Left colon (tissue), 2 donors: ENCODE measurements at regions not wholly inside any gene's neighbourhood (a gene's known extent, or its start where the extent isn't known, plus 50 kb on each side); places are given as distances from the start of the nearest gene placed in this dataset.
A peak's percentile ranks its signal among the peaks of the same experiment; 100 is the strongest.
"Not testable (repeated sequence)": the region's sequence is repeated elsewhere in the genome, so short reads cannot be mapped to it uniquely, and the experiment has no call there.

Source experiments
- ATAC-seq: fragments of 200-7000 bp; cut with Tn5 transposase; one replicate; pipeline ENCODE4 v1.9.1; 2020; ENCODE audit warnings: mild to moderate bottlenecking, moderate library complexity
- DNase-seq, 2 donors: peaks; one replicate each; pipeline ENCODE4 v3.0.0-alpha.2; 2020
- intact Hi-C, 2 donors: fragments of 100-400 bp; cut with DNase I in 1 of 2; cut with micrococcal nuclease in 1 of 2; formaldehyde crosslinking; loops; one replicate each; pipeline versions ENCODE4 v1.11.2 to v1.14.0; 2022; cut with DNase I, micrococcal nuclease
- donor health status: DM: no; HTN: no; CAD: no.
- donor health status: DM: yes; HTN: yes; CAD: no.

DNA sequence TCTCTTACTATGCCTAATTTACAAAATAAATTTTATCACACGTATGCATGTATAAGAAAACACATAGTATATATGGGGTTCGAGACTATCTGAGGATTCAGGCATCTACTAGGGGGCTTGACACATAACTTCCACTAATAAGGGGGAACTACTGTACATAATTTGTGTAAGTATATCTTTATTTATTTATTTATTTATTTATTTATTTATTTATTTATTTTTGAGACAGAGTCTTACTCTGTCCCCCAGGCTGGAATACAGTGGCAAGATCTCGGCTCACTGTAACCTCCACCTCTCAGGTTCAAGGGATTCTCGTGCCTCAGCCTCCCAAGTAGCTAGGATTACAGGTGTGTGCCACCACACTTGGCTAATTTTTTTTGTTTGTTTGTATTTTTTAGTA lies 414.4 kb upstream of the CDH20 start:
- DNase-seq, intact Hi-C loops, ATAC-seq: not testable (repeated sequence)

DNA sequence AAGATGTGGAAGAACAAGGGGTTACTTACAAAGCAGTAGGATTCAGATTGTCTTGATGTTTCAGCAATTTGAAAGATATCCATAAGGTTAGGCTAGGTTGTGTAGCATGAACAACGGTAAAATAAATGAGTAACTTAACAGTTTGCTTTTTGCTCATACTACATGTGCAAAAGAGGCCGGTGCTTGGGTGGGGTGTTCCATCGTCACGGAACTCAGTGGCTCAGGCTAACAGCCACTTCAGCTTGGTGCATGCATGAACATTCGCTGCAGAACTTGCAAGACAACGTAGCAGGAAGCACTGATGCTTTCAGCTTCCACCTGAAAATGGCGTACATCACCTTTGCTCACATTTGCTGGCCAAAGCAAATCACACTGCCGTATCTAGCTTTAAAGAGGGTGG lies 407.3 kb upstream of the CDH20 start:
- ATAC-seq, result no peak
- intact Hi-C loops, result no loop called here
- DNase-seq, result no peak

GRCh38 chr18:60929966-60930365 lies 403.3 kb upstream of the CDH20 start:
- no peak for DNase-seq
- intact Hi-C loops, result no loop called here
- no peak for ATAC-seq

DNA sequence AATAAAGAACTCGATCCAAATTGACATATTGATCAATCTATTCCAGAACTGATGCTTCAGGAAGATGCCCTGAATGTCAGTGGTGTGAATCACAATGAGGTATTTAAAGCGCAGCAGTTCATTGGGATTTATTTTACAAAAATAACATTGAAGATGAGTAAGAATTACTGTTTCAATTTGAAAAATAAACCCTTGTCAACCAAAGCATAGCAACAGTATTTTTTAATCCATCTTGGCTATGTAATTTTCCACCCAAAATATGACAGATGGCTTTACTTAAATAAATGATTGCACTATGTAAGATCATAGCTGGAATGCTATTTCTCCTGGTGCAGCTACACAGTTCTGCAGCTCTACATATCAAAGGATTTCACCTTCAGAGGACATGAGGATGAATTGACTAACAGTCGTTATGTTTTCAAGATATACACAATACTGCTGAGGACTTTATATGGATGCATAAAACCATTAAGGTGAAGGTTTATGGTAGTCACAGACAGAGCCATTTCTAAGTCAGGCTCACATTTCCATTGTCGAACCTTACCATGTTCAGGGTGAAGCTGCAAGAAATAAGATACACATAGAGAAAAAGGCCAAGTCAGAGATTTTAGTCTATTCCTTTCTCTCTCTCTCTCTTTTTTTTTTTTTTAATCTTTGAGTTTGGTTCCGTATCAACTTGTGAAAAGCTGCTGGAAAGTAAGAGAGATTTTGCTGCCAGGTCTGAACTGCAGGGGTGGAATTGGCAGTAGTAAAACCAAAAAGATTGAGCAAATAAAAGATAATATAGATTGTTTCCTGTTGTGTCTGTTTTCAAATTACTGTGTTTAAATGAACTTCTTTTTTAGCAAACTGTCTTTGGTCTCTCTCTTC lies 398.0 kb upstream of the CDH20 start:
- intact Hi-C loops, result no loop called here
- ATAC-seq, result peak; percentile 52
- no peak for DNase-seq

- intact Hi-C loops, result no loop called here
- ATAC-seq, result no peak
Observed at GRCh38 chr18:60936101-60936500, 397.1 kb upstream of the CDH20 start.

GRCh38 chr18:60943297-60943696 lies 389.9 kb upstream of the CDH20 start:
- intact Hi-C loops, result no loop called here
- no peak for ATAC-seq
- DNase-seq, result no peak

More at GRCh38 chr18:60936101-60936500, 397.1 kb upstream of the CDH20 start:
- DNase-seq, result no peak

DNA sequence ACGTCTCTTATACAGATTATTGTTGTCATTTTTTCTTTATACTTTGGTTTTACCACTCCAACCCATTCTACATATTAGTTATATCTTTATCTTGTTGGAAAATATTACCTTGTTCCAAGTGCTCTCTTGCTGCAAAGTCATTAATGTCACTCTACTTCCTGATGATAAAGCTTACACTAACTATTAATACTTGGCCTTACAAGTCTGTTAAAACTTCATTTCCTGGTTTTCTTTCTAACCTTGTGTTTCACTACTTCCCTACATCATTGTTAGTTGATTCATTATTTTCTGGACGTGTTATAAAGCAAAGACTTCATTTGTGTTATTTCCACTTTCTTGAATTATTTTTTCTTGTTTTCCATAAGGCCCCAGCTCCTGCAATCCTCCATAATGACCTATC lies 382.6 kb upstream of the CDH20 start:
- intact Hi-C loops, result no loop called here
- no peak for ATAC-seq
- DNase-seq, result no peak

DNA sequence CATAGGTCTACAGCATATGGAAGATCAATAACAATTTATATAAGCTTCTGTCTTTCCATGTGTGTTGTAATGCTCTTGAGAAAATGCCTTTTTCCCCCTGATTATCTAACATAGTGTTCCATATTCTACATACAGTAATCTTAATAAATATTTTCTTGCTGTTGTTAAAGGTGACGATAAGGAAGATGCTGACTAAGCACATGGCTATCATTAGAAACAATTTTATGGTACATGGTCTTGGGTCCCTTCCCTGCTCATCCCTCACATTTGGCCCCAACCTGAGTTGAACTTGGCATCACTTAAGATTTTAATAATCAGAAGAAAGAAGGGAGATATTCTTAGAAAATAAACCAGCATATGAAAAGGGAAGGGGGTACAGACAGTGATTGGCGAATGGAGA lies 382.1 kb upstream of the CDH20 start:
- no peak for ATAC-seq
- intact Hi-C loops, result no loop called here
- no peak for DNase-seq

GRCh38 chr18:60962625-60963024 lies 370.6 kb upstream of the CDH20 start:
- intact Hi-C loops, result no loop called here
- ATAC-seq, result no peak
- no peak for DNase-seq

DNA sequence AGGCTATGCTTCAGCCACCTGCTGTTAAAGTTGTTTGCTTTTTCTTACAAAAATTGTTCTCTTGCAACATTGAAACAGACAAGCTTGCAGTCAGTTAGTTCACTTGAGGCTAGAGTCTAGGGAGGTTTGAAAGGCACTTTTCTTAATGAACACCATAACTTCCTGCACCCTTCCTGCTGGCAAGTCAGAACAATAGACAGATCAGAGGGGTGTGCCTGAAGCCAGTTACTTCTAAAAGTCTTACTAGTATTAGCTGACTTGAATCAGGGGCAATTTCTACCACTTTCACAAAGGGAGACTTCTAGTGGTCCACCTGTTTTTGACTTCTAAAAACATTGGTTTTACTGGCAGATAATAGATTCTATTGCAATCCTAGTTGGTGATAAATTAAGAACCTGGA lies 367.4 kb upstream of the CDH20 start:
- DNase-seq, result no peak
- intact Hi-C loops, result no loop called here
- no peak for ATAC-seq

- DNase-seq, result no peak
- intact Hi-C loops, result no loop called here
- no peak for ATAC-seq
Observed at GRCh38 chr18:60966876-60967275, 366.4 kb upstream of the CDH20 start.

GRCh38 chr18:60975420-60975819 lies 357.8 kb upstream of the CDH20 start:
- intact Hi-C loops, result no loop called here
- DNase-seq (no peak), ATAC-seq (no peak)

- intact Hi-C loops, result no loop called here
- DNase-seq, result no peak
- no peak for ATAC-seq
Observed at GRCh38 chr18:60976976-60977375, 356.3 kb upstream of the CDH20 start.

- DNase-seq (no peak), ATAC-seq (no peak)
- intact Hi-C loops, result no loop called here
Observed at GRCh38 chr18:60978338-60978737, 354.9 kb upstream of the CDH20 start.

DNA sequence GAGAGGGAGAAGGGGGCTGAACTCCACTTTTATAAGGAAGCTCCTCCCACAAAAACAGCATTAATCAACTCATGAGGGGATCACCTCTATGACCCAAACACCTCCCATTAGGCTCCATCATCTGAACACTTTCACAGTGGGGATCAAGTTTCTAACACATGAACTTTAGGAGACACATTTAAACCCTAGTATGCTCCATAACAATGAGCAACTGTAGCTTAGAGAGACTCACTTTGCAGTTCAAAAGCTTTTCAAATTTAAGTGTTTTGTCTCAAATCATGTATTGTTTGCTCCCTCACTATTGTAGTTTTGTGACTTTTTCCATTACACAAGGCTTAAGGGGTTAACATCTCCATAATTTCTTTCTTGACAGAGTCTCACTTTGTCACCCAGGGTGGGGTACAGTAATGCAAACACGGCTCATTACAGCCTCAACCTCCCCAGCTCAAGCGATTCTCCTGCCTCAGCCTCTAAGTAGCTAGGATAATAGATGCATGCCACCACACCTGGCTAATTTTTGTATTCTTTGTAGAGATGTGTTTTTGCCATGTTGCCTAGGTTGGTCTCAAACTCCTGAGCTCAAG lies 352.7 kb upstream of the CDH20 start:
- no peak for DNase-seq
- no peak for ATAC-seq
- intact Hi-C loops, result no loop called here

DNA sequence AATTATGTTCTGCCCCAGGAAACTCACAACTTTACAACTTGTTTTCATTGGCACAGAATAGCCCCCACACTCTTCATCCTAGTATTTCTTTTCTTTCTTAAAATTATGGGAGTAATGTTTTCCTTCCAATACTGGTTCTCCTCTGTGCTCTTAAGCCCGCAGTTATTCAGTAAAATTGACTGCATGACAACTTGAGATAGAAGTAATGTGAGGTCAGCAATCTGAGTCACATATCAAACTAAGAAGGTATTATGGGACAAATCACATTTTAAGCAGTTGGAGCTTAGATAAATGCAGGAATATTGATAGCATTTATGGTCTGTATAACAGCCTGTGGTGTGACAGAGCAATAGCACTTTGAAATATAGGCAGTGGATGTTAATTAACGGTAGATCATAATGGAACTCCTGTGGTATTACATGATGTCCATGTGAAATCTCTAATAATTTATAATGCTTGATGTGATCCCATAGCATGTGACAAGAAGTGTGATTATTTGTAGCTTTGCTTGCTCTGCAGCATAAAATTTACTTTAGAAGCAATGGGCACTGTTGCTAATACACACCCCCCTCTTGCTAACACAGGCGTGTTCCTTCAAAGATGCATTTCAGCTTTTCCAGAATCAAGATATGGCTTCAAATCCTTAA lies 351.4 kb upstream of the CDH20 start:
- ATAC-seq, result no peak
- intact Hi-C loops, result no loop called here

DNA sequence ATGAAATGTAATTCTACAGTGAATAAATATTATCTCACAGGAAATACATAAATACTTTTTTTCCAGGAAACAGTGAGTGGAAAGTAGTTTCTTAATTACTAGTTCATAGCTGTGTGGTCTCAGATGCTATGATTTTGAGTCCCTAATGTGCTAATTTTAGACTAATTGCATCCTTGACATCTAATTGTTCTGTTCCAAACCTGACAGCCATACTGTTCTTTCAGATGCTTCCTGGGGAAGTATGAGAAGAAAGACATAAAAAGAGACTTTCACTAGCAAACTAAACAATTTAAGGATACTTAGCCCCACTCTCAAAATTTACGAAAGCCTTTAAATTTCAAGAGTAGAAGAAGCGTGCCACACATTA lies 350.9 kb upstream of the CDH20 start:
- intact Hi-C loops, result no loop called here
- ATAC-seq (no peak), DNase-seq (no peak)

More for the DNA sequence above, 351.4 kb upstream of the CDH20 start:
- DNase-seq, result no peak

GRCh38 chr18:60982928-60983327 lies 350.3 kb upstream of the CDH20 start:
- intact Hi-C loops, result no loop called here
- DNase-seq (no peak), ATAC-seq (no peak)

GRCh38 chr18:60984510-60984909 lies 348.7 kb upstream of the CDH20 start:
- intact Hi-C loops, result no loop called here
- no peak for DNase-seq
- ATAC-seq, result no peak

GRCh38 chr18:60987963-60988362 lies 345.3 kb upstream of the CDH20 start:
- intact Hi-C loops, result no loop called here
- no peak for ATAC-seq
- no peak for DNase-seq
